IMR-90 (cell line): ENCODE measurements at regions not wholly inside any gene's neighbourhood (a gene's known extent, or its start where the extent isn't known, plus 50 kb on each side); places are given as distances from the start of the nearest gene placed in this dataset.
"Not testable (repeated sequence)": the region's sequence is repeated elsewhere in the genome, so short reads cannot be mapped to it uniquely, and the experiment has no call there.

Experiments used
- ATAC-seq: fragments of 200-7000 bp; cut with Tn5 transposase; 2 replicates; pipeline ENCODE4 v1.9.1; 2020; ENCODE audit warnings: low read depth, mild to moderate bottlenecking, moderate library complexity
- BruUV-seq: library from RNA; stranded (reverse); fragments of 400-500 nt; replicated peaks from 2 replicates; lab custom pipeline; 2021; lab: Mats Ljungman, UMichigan
- CTCF ChIA-PET: fragments of 300-600 bp; formaldehyde crosslinking; extraction: SDS; loops from one replicate; lab custom pipeline; 2021; ENCODE audit warnings: antibody characterized with exemption; lab: Yijun Ruan, JAX
- POLR2A ChIA-PET: fragments of 300-600 bp; sonication (Branson Sonifier 250); formaldehyde crosslinking; loops from one replicate; lab custom pipeline; 2022; ENCODE audit warnings: antibody characterized with exemption; ENCODE audit not compliant: unreplicated experiment; lab: Charles Lee
- DNase-seq: peaks from one replicate; pipeline ENCODE4 v3.0.0; 2013
- H2AFZ ChIP-seq: replicated peaks from 2 replicates; pipeline ENCODE3; 2013; ENCODE audit warnings: low read length, mild to moderate bottlenecking; ENCODE audit not compliant: poor library complexity
- H2AK5ac ChIP-seq: 2 replicates; pipeline ENCODE4 v1.6.1; 2013; ENCODE audit warnings: low read depth, low read length, inconsistent platforms
- H2AK9ac ChIP-seq: replicated peaks from 2 replicates; pipeline ENCODE3; 2013; ENCODE audit warnings: mild to moderate bottlenecking, low read depth, low read length, moderate library complexity; ENCODE audit not compliant: poor library complexity
- H2BK120ac ChIP-seq: 2 replicates; pipeline ENCODE4 v1.6.1; 2013; ENCODE audit warnings: low read depth, low read length, inconsistent platforms
- H2BK15ac ChIP-seq: 3 replicates; pipeline ENCODE4 v1.6.1; 2013; ENCODE audit warnings: low read depth, low read length, inconsistent platforms
- H2BK20ac ChIP-seq: 2 replicates; pipeline ENCODE4 v1.6.1; 2013; ENCODE audit warnings: low read depth, mild to moderate bottlenecking, inconsistent platforms, low read length, moderate library complexity
- H2BK5ac ChIP-seq: 2 replicates; pipeline ENCODE4 v1.6.1; 2013; ENCODE audit warnings: mild to moderate bottlenecking, low read depth, low read length, inconsistent platforms; ENCODE audit not compliant: poor library complexity, severe bottlenecking
- H3K14ac ChIP-seq: replicated peaks from 2 replicates; pipeline ENCODE4 v1.6.1; 2013; ENCODE audit warnings: low read depth, low read length, inconsistent platforms
- H3K18ac ChIP-seq: 2 replicates; pipeline ENCODE4 v1.6.1; 2013; ENCODE audit warnings: low read depth, low read length, control low read depth
- H3K23ac ChIP-seq: 2 replicates; pipeline ENCODE4 v1.6.1; 2013; ENCODE audit warnings: low read depth, low read length, inconsistent platforms
- H3K27ac ChIP-seq: 2 replicates; pipeline ENCODE4 v1.5.1; 2013; ENCODE audit warnings: mild to moderate bottlenecking, control low read depth, low read length; ENCODE audit not compliant: insufficient read depth
- H3K27me3 ChIP-seq: 2 replicates; pipeline ENCODE4 v1.6.1; 2013; ENCODE audit warnings: low read length; ENCODE audit not compliant: control insufficient read depth, insufficient read depth
- H3K36me3 ChIP-seq: 2 replicates; pipeline ENCODE4 v1.6.1; 2013; ENCODE audit warnings: low read length, mixed read lengths; ENCODE audit not compliant: control insufficient read depth, insufficient read depth
- H3K4ac ChIP-seq: 2 replicates; pipeline ENCODE4 v1.6.1; 2013; ENCODE audit warnings: low read depth, low read length, inconsistent platforms
- H3K4me1 ChIP-seq: 2 replicates; pipeline ENCODE4 v1.6.1; 2013; ENCODE audit warnings: low read length, mixed read lengths; ENCODE audit not compliant: control insufficient read depth, insufficient read depth
- H3K4me2 ChIP-seq: 2 replicates; pipeline ENCODE4 v1.6.1; 2013; ENCODE audit warnings: low read depth, mild to moderate bottlenecking, control low read depth, low read length, moderate library complexity
- H3K4me3 ChIP-seq: 2 replicates; pipeline ENCODE4 v1.5.1; 2013; ENCODE audit warnings: low read depth, mild to moderate bottlenecking, control low read depth, low read length, moderate library complexity; ENCODE audit not compliant: insufficient read depth
- H3K56ac ChIP-seq: 2 replicates; pipeline ENCODE4 v1.6.1; 2013; ENCODE audit warnings: low read length, inconsistent platforms; ENCODE audit not compliant: insufficient read depth; ENCODE audit errors: extremely low read depth
- H3K79me1 ChIP-seq, 2 experiments: 2 replicates each; pipeline ENCODE4 v1.6.1; 2013; ENCODE audit warnings: low read length in 2 of 2, inconsistent platforms in 1 of 2, low read depth in 1 of 2
- H3K9ac ChIP-seq: 2 replicates; pipeline ENCODE4 v1.6.1; 2013; ENCODE audit warnings: low read depth, low read length, control low read depth
- H3K9me1 ChIP-seq: 2 replicates; pipeline ENCODE4 v1.6.1; 2013; ENCODE audit warnings: low read length, inconsistent platforms; ENCODE audit not compliant: insufficient read depth
- H3K9me3 ChIP-seq: 2 replicates; pipeline ENCODE4 v1.6.1; 2013; ENCODE audit warnings: low read length; ENCODE audit not compliant: control insufficient read depth, insufficient read depth
- H4K20me1 ChIP-seq: 2 replicates; pipeline ENCODE4 v1.6.1; 2013; ENCODE audit warnings: low read length, inconsistent platforms; ENCODE audit not compliant: insufficient read depth
- H4K5ac ChIP-seq: 2 replicates; pipeline ENCODE4 v1.6.1; 2013; ENCODE audit warnings: mild to moderate bottlenecking, low read depth, low read length, control low read depth
- H4K8ac ChIP-seq, 2 experiments: 2 replicates each; pipeline ENCODE4 v1.6.1; 2013; ENCODE audit warnings: low read depth in 2 of 2, low read length in 2 of 2, control low read depth in 1 of 2, inconsistent platforms in 1 of 2
- H4K91ac ChIP-seq: 2 replicates; pipeline ENCODE4 v1.6.1; 2013; ENCODE audit warnings: low read depth, low read length, inconsistent platforms; ENCODE audit not compliant: insufficient read depth
- CTCF ChIP-seq: conservative IDR thresholded peaks from 2 replicates; pipeline ENCODE4 v1.5.1; 2012; ENCODE audit warnings: mild to moderate bottlenecking, low read depth, low read length, improper control_type of control experiment
- RAD21 ChIP-seq: IDR thresholded peaks from 2 replicates; pipeline ENCODE4 v1.6.1; 2012; ENCODE audit warnings: low read length, improper control_type of control experiment
- SMC3 ChIP-seq: fragments of 150-350 bp; IDR thresholded peaks from 2 replicates; pipeline ENCODE4 v1.6.1; 2016; ENCODE audit warnings: low read depth, mild to moderate bottlenecking, antibody characterized with exemption, low read length, moderate library complexity
- WGBS, 2 experiments: methylation state at CpG; one replicate each; pipeline versions ENCODE4 v1.1.5 to v1.1.7; 2013; ENCODE audit warnings: missing lambda C conversion rate in 2 of 2; ENCODE audit not compliant: insufficient read length in 1 of 2; ENCODE audit errors: extremely low coverage in 2 of 2; 5-methylcytosine and 5-hydroxymethylcytosine counted together
- dilution Hi-C: fragments of 300-500 bp; cut with HindIII; formaldehyde crosslinking; loops from one replicate; pipeline ENCODE4 v1.14.3; 2018; ENCODE audit warnings: low sequenced_read_pairs; ENCODE audit not compliant: unreplicated experiment
- in situ Hi-C: fragments of 300-500 bp; cut with MboI; formaldehyde crosslinking; loops from 3 replicates; pipeline ENCODE4 v1.14.3; 2019; ENCODE audit warnings: low sequenced_read_pairs, inconsistent platforms, mixed read lengths
- intact Hi-C: fragments of 100-400 bp; cut with micrococcal nuclease; formaldehyde crosslinking; loops from 2 replicates; pipeline ENCODE4 v1.10.0; 2022

- H4K5ac ChIP-seq, H3K14ac ChIP-seq, H4K8ac ChIP-seq, H3K4ac ChIP-seq, H3K27me3 ChIP-seq, H3K18ac ChIP-seq, H2BK5ac ChIP-seq, H3K9me1 ChIP-seq, H3K23ac ChIP-seq, H3K4me3 ChIP-seq, H2AK5ac ChIP-seq, H3K4me1 ChIP-seq, H2BK15ac ChIP-seq, H3K9me3 ChIP-seq, H3K9ac ChIP-seq, H3K56ac ChIP-seq, intact Hi-C loops, dilution Hi-C loops, H2AK9ac ChIP-seq, H3K36me3 ChIP-seq, H2BK20ac ChIP-seq, H4K91ac ChIP-seq, H3K27ac ChIP-seq, H3K4me2 ChIP-seq, BruUV-seq, H2AFZ ChIP-seq, H2BK120ac ChIP-seq, POLR2A ChIA-PET: not testable (repeated sequence)
- Histone ChIP-seq H3K79me1 (peaks cover 6 to 19% of the 10 kb centered on the region in 2 experiments), H4K20me1 (peaks cover 22% of the 10 kb centered on the region)
- TF ChIP-seq CTCF (peak; percentile 53), SMC3 (peak; percentile 51), RAD21 (peak; percentile 49)
- in situ Hi-C loops: loop anchor here (5.0 to 25.0 kb wide), 2 partner anchors 242 to 407 kb away; partner anchors contain the start of gene GOSR1
- DNase-seq (peak; percentile 40), ATAC-seq (peak; percentile 40; the same call in 1 of the 2 replicates)
- WGBS, 2 experiments: 29% methylated on average over 3 of the region's 22 CpGs; no CpG with 5 or more reads in 1 of the 2 experiments
- CTCF ChIA-PET: interaction anchor here (0.6 kb wide), 1 partner anchor 243 kb away, joined by 3 read pairs; no protein-coding TSS in a partner anchor
Observed at GRCh38 chr17:30719131-30719973, 105.1 kb downstream of the CRLF3 start.

GRCh38 chr17:30718691-30719090 is 105.8 kb downstream of the CRLF3 start:
- in situ Hi-C loops: loop anchor here (5.0 to 25.0 kb wide), 2 partner anchors 241 to 406 kb away; partner anchors contain the start of gene GOSR1
- ATAC-seq, H2BK5ac ChIP-seq, POLR2A ChIA-PET, H2AK9ac ChIP-seq, intact Hi-C loops, H3K4me1 ChIP-seq, H3K27ac ChIP-seq, H2BK120ac ChIP-seq, H3K4ac ChIP-seq, H3K9me1 ChIP-seq, H2BK20ac ChIP-seq, H3K9ac ChIP-seq, H4K5ac ChIP-seq, H3K56ac ChIP-seq, H2AFZ ChIP-seq, H3K4me3 ChIP-seq, H3K36me3 ChIP-seq, H3K23ac ChIP-seq, H2AK5ac ChIP-seq, H3K18ac ChIP-seq, H4K91ac ChIP-seq, H3K4me2 ChIP-seq, dilution Hi-C loops, DNase-seq, H2BK15ac ChIP-seq, H3K27me3 ChIP-seq, H4K8ac ChIP-seq, BruUV-seq, H3K14ac ChIP-seq, H3K9me3 ChIP-seq: not testable (repeated sequence)
- H4K20me1 ChIP-seq: peaks cover 22% of the 10 kb centered on the region
- H3K79me1 ChIP-seq: peaks cover 6 to 20% of the 10 kb centered on the region in 2 experiments
- CTCF ChIA-PET: interaction anchor here (0.6 kb wide), 1 partner anchor 242 kb away, joined by 3 read pairs; no protein-coding TSS in a partner anchor
- 97% methylated on average over 5 of the region's 8 CpGs; no CpG with 5 or more reads in 1 of the 2 experiments for WGBS, 2 experiments
